Ectodermal cell (in vitro differentiated cells): ENCODE measurements at regions not wholly inside any gene's neighbourhood (a gene's known extent, or its start where the extent isn't known, plus 50 kb on each side); places are given as distances from the start of the nearest gene placed in this dataset.

ENCODE experiments used
- H3K27ac ChIP-seq: 2 replicates; pipeline ENCODE4 v1.7.0; 2013; ENCODE audit warnings: mild to moderate bottlenecking, low read depth, low read length; ENCODE audit not compliant: insufficient read depth, poor library complexity, severe bottlenecking
- H3K27me3 ChIP-seq: 2 replicates; pipeline ENCODE4 v1.7.0; 2013; ENCODE audit warnings: mild to moderate bottlenecking, low read length; ENCODE audit not compliant: insufficient read depth, control insufficient read depth, poor library complexity, severe bottlenecking
- H3K36me3 ChIP-seq: one replicate; pipeline ENCODE4 v1.7.0; 2013; ENCODE audit warnings: low read length; ENCODE audit not compliant: control insufficient read depth, insufficient read depth
- H3K4me1 ChIP-seq: one replicate; pipeline ENCODE4 v1.7.0; 2013; ENCODE audit warnings: low read length; ENCODE audit not compliant: control insufficient read depth, insufficient read depth
- H3K4me3 ChIP-seq: 2 replicates; pipeline ENCODE4 v1.7.0; 2013; ENCODE audit warnings: low read depth, low read length, control low read depth; ENCODE audit not compliant: insufficient read depth
- H3K9me3 ChIP-seq: 2 replicates; pipeline ENCODE4 v1.7.0; 2013; ENCODE audit warnings: mild to moderate bottlenecking, low read length, moderate library complexity; ENCODE audit not compliant: control insufficient read depth
- WGBS, 2 experiments: methylation state at CpG; one replicate each; pipeline ENCODE4 v1.1.7; 2013; ENCODE audit warnings: missing lambda C conversion rate in 2 of 2; 5-methylcytosine and 5-hydroxymethylcytosine counted together

DNA sequence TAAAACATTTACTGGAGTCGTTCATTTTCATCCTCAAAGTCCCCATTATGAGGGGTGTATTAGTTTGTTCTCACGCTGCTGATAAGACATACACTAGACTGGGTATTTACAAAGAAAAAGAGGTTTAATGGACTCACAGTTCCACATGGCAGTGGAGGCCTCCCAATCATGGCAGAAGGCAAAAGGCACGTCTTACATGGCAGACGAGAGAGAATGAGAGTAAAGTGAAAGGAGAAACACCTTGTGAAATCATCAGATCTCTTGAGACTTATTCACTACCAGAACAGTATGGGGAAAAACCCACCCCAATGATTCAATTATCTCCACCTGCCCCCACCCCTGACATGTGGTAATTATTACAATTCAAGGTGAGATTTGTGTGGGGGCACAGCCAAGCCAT is 830.4 kb upstream of the RGS18 start:
- Histone ChIP-seq H3K4me1 (no peaks in the 10 kb centered on the region), H3K4me3 (no peak overlapping the region), H3K9me3 (no peaks in the 10 kb centered on the region), H3K36me3 (no peaks in the 10 kb centered on the region), H3K27ac (no peak overlapping the region), H3K27me3 (no peaks in the 10 kb centered on the region)
- 87 to 94% methylated on average over 3 to 4 of the region's 4 CpGs for WGBS, 2 experiments

DNA sequence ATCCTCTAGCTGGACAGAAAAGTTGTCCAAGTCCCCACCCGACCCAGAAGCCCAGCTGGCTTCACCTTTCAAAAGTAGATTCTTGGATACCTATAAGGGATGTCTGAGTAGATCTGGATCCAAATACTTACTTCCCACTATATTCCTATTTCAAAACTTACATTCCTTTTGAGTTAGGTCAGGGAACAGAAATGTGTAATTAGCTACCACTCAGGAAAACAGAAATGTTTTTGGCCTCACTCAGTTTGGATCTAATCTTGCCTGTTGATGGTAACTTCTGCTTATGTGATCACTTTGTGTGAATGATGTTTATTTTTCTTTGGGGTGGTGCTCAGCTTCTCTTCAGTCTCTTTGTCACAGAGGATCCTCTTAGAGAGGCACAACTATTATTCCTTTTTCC is 814.4 kb upstream of the RGS18 start:
- H3K9me3 ChIP-seq: no peaks in the 10 kb centered on the region
- no peak overlapping the region for H3K27ac ChIP-seq
- H3K27me3 ChIP-seq: no peaks in the 10 kb centered on the region
- no peaks in the 10 kb centered on the region for H3K36me3 ChIP-seq
- WGBS, 2 experiments: 86 to 100% methylated on average over 1 of the region's 1 CpG
- H3K4me3 ChIP-seq: no peak overlapping the region
- no peaks in the 10 kb centered on the region for H3K4me1 ChIP-seq

DNA sequence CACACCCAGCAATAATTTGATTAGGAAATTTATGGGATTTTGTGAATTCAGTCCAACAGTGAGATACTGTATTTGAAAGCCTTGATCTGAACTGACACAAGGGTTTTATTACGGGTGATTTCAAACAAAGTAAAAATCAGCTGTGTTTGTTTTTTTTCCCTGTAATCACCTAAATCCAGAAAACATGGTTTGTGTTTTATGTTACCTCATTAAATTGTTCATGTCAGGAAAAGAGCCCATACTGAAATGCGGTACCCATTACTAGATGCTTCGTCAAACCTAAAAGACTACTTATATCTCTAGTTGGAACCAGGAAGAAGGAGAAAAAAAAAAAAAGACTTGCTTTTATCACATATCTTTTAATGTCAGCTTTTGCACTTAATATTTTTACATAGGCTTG is 811.9 kb upstream of the RGS18 start:
- Histone ChIP-seq H3K9me3 (no peaks in the 10 kb centered on the region), H3K4me1 (no peaks in the 10 kb centered on the region), H3K27ac (no peak overlapping the region), H3K27me3 (no peaks in the 10 kb centered on the region), H3K4me3 (no peak overlapping the region), H3K36me3 (no peaks in the 10 kb centered on the region)
- whole genome bisulfite sequencing, 2 experiments: 92 to 100% methylated on average over 2 to 3 of the region's 3 CpGs

DNA sequence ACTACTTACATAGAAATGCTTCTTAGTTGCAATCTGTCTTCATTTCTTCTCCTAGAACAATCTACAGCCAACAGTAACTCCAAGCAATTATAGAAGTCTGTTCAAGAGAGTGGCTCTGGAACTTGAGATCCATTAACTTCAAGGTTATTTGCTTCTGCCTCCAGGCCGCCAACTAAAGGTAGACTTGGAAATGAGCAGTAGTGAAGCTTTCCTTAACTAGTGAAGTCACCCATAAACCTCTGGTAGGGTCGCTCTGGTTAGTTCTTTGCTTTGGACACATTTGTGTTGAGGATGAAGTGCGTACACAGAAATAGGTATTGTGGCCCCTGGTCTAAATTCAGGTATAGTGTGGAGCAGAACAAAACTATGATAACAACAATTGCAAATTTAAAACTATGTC is 809.9 kb upstream of the RGS18 start:
- H3K9me3 ChIP-seq: no peaks in the 10 kb centered on the region
- 92 to 95% methylated on average over 2 to 3 of the region's 3 CpGs for WGBS, 2 experiments

DNA sequence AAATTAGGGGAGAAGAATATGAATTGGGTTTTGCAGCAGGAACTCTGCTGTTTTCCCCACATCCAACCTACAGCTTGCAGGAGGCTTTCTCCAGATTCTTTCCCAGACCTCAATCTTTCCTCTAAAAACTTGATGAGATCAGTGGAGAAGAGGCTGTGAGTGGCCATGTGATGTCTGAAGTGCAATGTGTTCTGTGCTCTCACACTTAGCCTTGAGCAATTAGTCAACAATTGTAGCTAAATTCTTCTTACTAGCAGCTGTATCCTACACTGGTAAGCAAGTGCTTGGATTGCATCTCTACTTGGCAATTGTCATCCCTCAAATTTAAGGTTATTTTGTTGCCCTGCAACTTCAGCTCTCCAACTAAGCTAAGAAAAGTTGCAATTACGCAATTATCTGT is 807.3 kb upstream of the RGS18 start:
- Histone ChIP-seq H3K36me3 (no peaks in the 10 kb centered on the region), H3K27ac (no peak overlapping the region), H3K9me3 (no peaks in the 10 kb centered on the region), H3K4me3 (no peak overlapping the region), H3K27me3 (no peaks in the 10 kb centered on the region), H3K4me1 (no peaks in the 10 kb centered on the region)
- WGBS, 2 experiments: 0% methylated on average over 1 of the region's 1 CpG; no CpG with 5 or more reads in 1 of the 2 experiments

More for the DNA sequence above, 809.9 kb upstream of the RGS18 start:
- Histone ChIP-seq H3K4me1 (no peaks in the 10 kb centered on the region), H3K27me3 (no peaks in the 10 kb centered on the region), H3K36me3 (no peaks in the 10 kb centered on the region), H3K4me3 (no peak overlapping the region), H3K27ac (no peak overlapping the region)

DNA sequence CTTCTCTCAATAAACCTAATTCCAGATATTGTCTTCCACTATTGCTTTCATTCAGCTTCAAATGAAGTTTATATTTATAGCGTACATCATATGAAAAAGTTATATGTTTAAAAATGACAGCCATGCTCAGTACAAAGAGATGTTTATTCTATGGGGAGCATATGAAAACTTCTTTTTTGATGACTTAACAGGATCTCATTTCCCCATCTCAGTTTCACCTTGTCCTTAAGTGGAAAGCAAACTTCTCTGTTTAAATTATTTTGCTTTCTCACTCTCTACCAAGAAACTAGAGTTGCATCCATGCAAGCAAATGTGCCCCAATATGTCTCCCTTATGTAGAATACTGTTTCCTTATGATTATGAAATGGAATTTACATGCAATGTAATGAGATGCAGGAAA is 799.5 kb upstream of the RGS18 start:
- Histone ChIP-seq H3K9me3 (no peaks in the 10 kb centered on the region), H3K4me3 (no peak overlapping the region), H3K36me3 (no peaks in the 10 kb centered on the region), H3K27ac (no peak overlapping the region), H3K27me3 (no peaks in the 10 kb centered on the region), H3K4me1 (no peaks in the 10 kb centered on the region)
- no CpG with 5 or more reads among the region's 1 CpG for WGBS, 2 experiments

DNA sequence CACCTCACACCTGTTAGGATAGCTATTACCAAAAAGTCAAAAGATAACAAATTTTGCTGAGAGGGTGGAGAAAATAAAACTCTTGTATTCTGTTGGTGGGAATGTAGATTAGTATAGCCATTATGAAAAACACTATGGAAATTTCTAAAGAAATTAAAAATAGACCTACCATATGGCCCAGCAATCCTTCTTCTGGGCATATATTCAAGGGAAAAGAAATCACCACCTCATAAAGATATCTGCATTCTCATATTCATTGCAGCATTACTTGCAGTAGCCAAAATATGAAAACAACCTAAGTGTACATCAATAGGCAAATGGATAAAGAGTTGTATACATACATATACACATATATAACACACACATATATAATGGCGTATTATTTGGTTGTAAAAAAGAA is 791.6 kb upstream of the RGS18 start:
- no peaks in the 10 kb centered on the region for H3K9me3 ChIP-seq
- no CpG with 5 or more reads among the region's 1 CpG for WGBS, 2 experiments
- no peak overlapping the region for H3K4me3 ChIP-seq
- no peak overlapping the region for H3K27ac ChIP-seq
- no peaks in the 10 kb centered on the region for H3K27me3 ChIP-seq
- no peaks in the 10 kb centered on the region for H3K4me1 ChIP-seq
- H3K36me3 ChIP-seq: no peaks in the 10 kb centered on the region

DNA sequence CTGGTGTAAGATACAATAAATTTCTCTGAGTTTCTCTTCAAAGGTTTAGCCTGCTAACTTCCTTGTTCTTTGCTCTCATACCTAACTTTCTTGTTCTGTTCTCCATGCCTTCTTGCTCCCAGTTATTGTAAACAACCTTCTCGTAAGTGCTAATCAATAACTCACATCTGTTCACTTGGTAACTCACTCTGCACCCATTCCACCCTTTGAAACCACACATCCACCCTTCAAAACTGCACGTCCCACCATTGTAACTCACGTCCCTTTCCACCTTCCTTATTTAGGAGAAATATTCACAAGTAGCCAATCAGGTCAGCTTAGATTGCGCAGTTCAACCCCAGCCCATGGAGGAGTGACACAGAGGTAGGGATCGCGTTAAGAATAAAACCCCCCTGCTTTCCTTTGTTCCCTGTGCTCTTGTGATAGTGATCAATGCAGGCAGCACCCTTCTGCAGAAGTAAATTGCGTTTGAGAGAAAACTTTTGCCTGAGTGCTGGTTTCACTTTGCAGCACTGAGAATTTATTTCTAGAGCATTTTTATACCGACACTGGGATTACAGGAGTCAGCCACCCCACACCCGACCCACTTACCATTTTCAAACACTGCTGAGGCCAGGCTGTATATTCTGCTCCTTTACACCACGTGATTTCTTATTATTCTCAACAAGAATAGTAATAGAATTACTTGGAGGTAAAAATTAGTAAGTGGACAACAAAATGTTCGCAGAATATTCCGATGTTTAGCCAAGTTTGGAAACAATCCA is 789.2 kb upstream of the RGS18 start:
- Histone ChIP-seq H3K9me3 (no peaks in the 10 kb centered on the region), H3K27me3 (no peaks in the 10 kb centered on the region), H3K4me3 (no peak overlapping the region), H3K27ac (no peak overlapping the region), H3K4me1 (no peaks in the 10 kb centered on the region), H3K36me3 (no peaks in the 10 kb centered on the region)
- WGBS, 2 experiments: 80 to 84% methylated on average over 9 to 11 of the region's 12 CpGs

DNA sequence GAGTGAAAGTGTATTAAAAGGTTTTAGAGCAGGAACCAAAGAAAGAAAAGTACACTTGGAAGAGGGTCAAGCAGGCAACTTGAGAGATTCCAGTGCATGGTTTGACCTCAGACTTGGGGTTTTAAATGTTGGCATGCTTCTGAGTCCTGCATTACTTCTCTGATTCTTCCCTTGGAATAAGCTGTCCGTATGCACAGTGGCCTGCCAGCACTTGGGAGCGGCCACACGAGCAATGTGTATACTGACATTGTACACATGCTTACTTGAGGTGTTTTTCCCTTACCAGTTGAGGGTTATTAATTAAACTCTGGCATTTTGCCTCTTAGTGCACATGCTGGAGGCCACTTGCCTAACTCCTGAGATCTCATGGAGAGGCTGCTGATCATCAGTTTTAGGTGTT is 786.6 kb upstream of the RGS18 start:
- Histone ChIP-seq H3K36me3 (no peaks in the 10 kb centered on the region), H3K27ac (no peak overlapping the region), H3K9me3 (no peaks in the 10 kb centered on the region), H3K27me3 (no peaks in the 10 kb centered on the region), H3K4me3 (no peak overlapping the region), H3K4me1 (no peaks in the 10 kb centered on the region)
- 88 to 93% methylated on average over 3 of the region's 3 CpGs for WGBS, 2 experiments

DNA sequence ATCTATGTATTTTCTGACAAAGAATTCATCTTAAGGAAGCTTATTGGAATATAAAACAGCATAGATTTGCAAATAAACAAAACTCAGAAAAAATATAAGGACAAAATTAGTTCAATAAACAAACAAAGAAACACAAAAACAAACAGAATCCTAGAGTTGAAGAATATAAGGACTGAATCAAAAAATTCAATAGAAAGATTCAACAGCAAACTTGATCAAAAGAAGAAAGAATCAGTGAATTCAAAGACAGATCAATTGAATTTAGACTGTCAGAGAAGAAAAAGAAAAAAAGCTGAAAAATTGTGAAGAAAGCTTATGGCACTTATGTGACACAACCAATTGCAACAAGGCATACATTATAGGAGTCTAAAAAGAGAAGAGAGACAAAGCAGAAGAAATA is 770.0 kb upstream of the RGS18 start:
- no peaks in the 10 kb centered on the region for H3K27me3 ChIP-seq
- no peaks in the 10 kb centered on the region for H3K36me3 ChIP-seq
- no peaks in the 10 kb centered on the region for H3K4me1 ChIP-seq
- H3K9me3 ChIP-seq: no peaks in the 10 kb centered on the region
- H3K4me3 ChIP-seq: no peak overlapping the region
- H3K27ac ChIP-seq: no peak overlapping the region

DNA sequence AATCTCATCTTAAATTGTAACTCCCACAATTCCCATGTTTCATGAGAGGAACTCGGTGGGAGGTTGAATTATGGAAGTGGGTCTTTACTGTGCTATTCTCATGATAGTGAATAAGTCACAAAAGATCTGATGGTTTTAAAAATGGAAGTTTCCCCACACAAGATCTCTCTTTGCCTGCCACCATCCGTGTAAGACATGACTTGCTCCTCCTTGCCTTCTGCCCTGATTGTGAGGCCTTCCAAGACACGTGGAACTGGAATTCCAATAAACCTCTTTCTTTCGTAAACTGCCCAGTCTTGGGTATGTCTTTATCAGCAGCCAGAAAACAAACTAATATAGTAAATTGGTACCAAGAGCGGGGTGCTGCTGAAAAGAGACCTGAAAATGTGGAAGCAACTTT is 761.6 kb upstream of the RGS18 start:
- 91% methylated on average over 5 of the region's 5 CpGs for WGBS, 2 experiments
- no peaks in the 10 kb centered on the region for H3K27me3 ChIP-seq
- H3K4me3 ChIP-seq: no peak overlapping the region
- no peak overlapping the region for H3K27ac ChIP-seq
- H3K9me3 ChIP-seq: no peaks in the 10 kb centered on the region
- no peaks in the 10 kb centered on the region for H3K36me3 ChIP-seq
- no peaks in the 10 kb centered on the region for H3K4me1 ChIP-seq
